ENCODE measurements at regions not wholly inside any gene's neighbourhood (a gene's known extent, or its start where the extent isn't known, plus 50 kb on each side); places are given as distances from the start of the nearest gene placed in this dataset.

- H3K27me3 ChIP-seq (ENCODE audit: control insufficient read depth in 1 of 2, insufficient read depth in 1 of 2, low read length in 2 of 2), result peaks cover 3 to 18% of the 10 kb centered on the region in 2 experiments
- no peak overlapping the region for H2AK5ac ChIP-seq (ENCODE audit: low read length, severe bottlenecking)
- no peak overlapping the region for H3K4me2 ChIP-seq (ENCODE audit: low read length, poor library complexity, severe bottlenecking)
- H3K4ac ChIP-seq (ENCODE audit: low read depth in 1 of 2, low read length in 2 of 2), result no peak overlapping the region
- no peaks in the 10 kb centered on the region for H3K36me3 ChIP-seq (ENCODE audit: control insufficient read depth in 1 of 2, insufficient read depth in 2 of 2, low read depth in 1 of 2, low read length in 2 of 2)
- no peak overlapping the region for H4K8ac ChIP-seq (ENCODE audit: low read length)
- H3K18ac ChIP-seq (ENCODE audit: low read depth in 1 of 2, low read length in 2 of 2), result no peak overlapping the region
- DNase-seq, result no peak
- H3K14ac ChIP-seq (ENCODE audit: low read length in 2 of 2), result no peak overlapping the region
- H3K9ac ChIP-seq (ENCODE audit: low read length), result no peak overlapping the region
- 60% methylated on average over 3 of the region's 3 CpGs for WGBS
- no peaks in the 10 kb centered on the region for H3K9me3 ChIP-seq (ENCODE audit: control insufficient read depth, low read length)
- no peak overlapping the region for H2AFZ ChIP-seq (ENCODE audit: low read depth, low read length)
- H3K79me1 ChIP-seq (replicated peaks; ENCODE audit: low read length, poor library complexity, severe bottlenecking), result no peaks in the 10 kb centered on the region
- H3K23ac ChIP-seq (ENCODE audit: low read length in 2 of 2), result no peak overlapping the region
- H2BK15ac ChIP-seq (ENCODE audit: low read depth, poor library complexity, severe bottlenecking), result no peak overlapping the region
- no peak overlapping the region for H3K4me3 ChIP-seq (ENCODE audit: insufficient read depth in 1 of 2, low read depth in 1 of 2, low read length in 2 of 2)
- no peak overlapping the region for H2BK120ac ChIP-seq (ENCODE audit: low read depth, low read length)
- H3K4me1 ChIP-seq (ENCODE audit: control insufficient read depth, insufficient read depth, low read depth, low read length), result peaks cover 2% of the 10 kb centered on the region
- no peak overlapping the region for H2BK5ac ChIP-seq (ENCODE audit: low read depth, low read length, poor library complexity, severe bottlenecking)
- H4K91ac ChIP-seq (ENCODE audit: low read length), result no peak overlapping the region
- H3K27ac ChIP-seq (ENCODE audit: low read length, poor library complexity, severe bottlenecking), result no peak overlapping the region
- H2BK12ac ChIP-seq (ENCODE audit: low read length in 2 of 2), result no peak overlapping the region
Observed at GRCh38 chr7:67486401-67486800, 489.8 kb downstream of the TYW1 start.

GRCh38 chr7:67487316-67487715, 490.7 kb downstream of the TYW1 start:
- no peak overlapping the region for H2AFZ ChIP-seq (ENCODE audit: low read depth, low read length)
- no peak overlapping the region for H4K91ac ChIP-seq (ENCODE audit: low read length)
- H2AK5ac ChIP-seq (ENCODE audit: low read length, severe bottlenecking), result no peak overlapping the region
- H3K18ac ChIP-seq (ENCODE audit: low read depth in 1 of 2, low read length in 2 of 2), result no peak overlapping the region
- H2BK12ac ChIP-seq (ENCODE audit: low read length in 2 of 2), result no peak overlapping the region
- no peak for DNase-seq
- no peak overlapping the region for H3K9ac ChIP-seq (ENCODE audit: low read length)
- peaks cover 2% of the 10 kb centered on the region for H3K4me1 ChIP-seq (ENCODE audit: control insufficient read depth, insufficient read depth, low read depth, low read length)
- no peaks in the 10 kb centered on the region for H3K36me3 ChIP-seq (ENCODE audit: control insufficient read depth in 1 of 2, insufficient read depth in 2 of 2, low read depth in 1 of 2, low read length in 2 of 2)
- H3K4me2 ChIP-seq (ENCODE audit: low read length, poor library complexity, severe bottlenecking), result no peak overlapping the region
- WGBS, result 78% methylated on average over 5 of the region's 7 CpGs
- no peaks in the 10 kb centered on the region for H3K9me3 ChIP-seq (ENCODE audit: control insufficient read depth, low read length)
- no peak overlapping the region for H3K4me3 ChIP-seq (ENCODE audit: insufficient read depth in 1 of 2, low read depth in 1 of 2, low read length in 2 of 2)
- H4K8ac ChIP-seq (ENCODE audit: low read length), result no peak overlapping the region
- H3K4ac ChIP-seq (ENCODE audit: low read depth in 1 of 2, low read length in 2 of 2), result no peak overlapping the region
- H3K79me1 ChIP-seq (replicated peaks; ENCODE audit: low read length, poor library complexity, severe bottlenecking), result no peaks in the 10 kb centered on the region
- H3K27me3 ChIP-seq (ENCODE audit: control insufficient read depth in 1 of 2, insufficient read depth in 1 of 2, low read length in 2 of 2), result peaks cover 3 to 16% of the 10 kb centered on the region in 2 experiments
- no peak overlapping the region for H2BK5ac ChIP-seq (ENCODE audit: low read depth, low read length, poor library complexity, severe bottlenecking)
- no peak overlapping the region for H3K23ac ChIP-seq (ENCODE audit: low read length in 2 of 2)
- H3K14ac ChIP-seq (ENCODE audit: low read length in 2 of 2), result no peak overlapping the region
- no peak overlapping the region for H3K27ac ChIP-seq (ENCODE audit: low read length, poor library complexity, severe bottlenecking)
- H2BK15ac ChIP-seq (ENCODE audit: low read depth, poor library complexity, severe bottlenecking), result no peak overlapping the region
- H2BK120ac ChIP-seq (ENCODE audit: low read depth, low read length), result no peak overlapping the region

- no peak overlapping the region for H3K4me3 ChIP-seq (ENCODE audit: insufficient read depth in 1 of 2, low read depth in 1 of 2, low read length in 2 of 2)
- H4K8ac ChIP-seq (ENCODE audit: low read length), result no peak overlapping the region
- no peak overlapping the region for H2AK5ac ChIP-seq (ENCODE audit: low read length, severe bottlenecking)
- WGBS, result 84% methylated on average over 5 of the region's 5 CpGs
- no peak overlapping the region for H4K91ac ChIP-seq (ENCODE audit: low read length)
- H3K27ac ChIP-seq (ENCODE audit: low read length, poor library complexity, severe bottlenecking), result no peak overlapping the region
- H3K4me1 ChIP-seq (ENCODE audit: control insufficient read depth, insufficient read depth, low read depth, low read length), result no peaks in the 10 kb centered on the region
- H2BK12ac ChIP-seq (ENCODE audit: low read length in 2 of 2), result no peak overlapping the region
- H3K27me3 ChIP-seq (ENCODE audit: control insufficient read depth in 1 of 2, insufficient read depth in 1 of 2, low read length in 2 of 2), result peaks cover 0 to 7% of the 10 kb centered on the region in 2 experiments
- H2AFZ ChIP-seq (ENCODE audit: low read depth, low read length), result no peak overlapping the region
- H3K14ac ChIP-seq (ENCODE audit: low read length in 2 of 2), result no peak overlapping the region
- no peak overlapping the region for H3K9ac ChIP-seq (ENCODE audit: low read length)
- no peak overlapping the region for H3K4ac ChIP-seq (ENCODE audit: low read depth in 1 of 2, low read length in 2 of 2)
- H3K79me1 ChIP-seq (replicated peaks; ENCODE audit: low read length, poor library complexity, severe bottlenecking), result no peaks in the 10 kb centered on the region
- no peaks in the 10 kb centered on the region for H3K36me3 ChIP-seq (ENCODE audit: control insufficient read depth in 1 of 2, insufficient read depth in 2 of 2, low read depth in 1 of 2, low read length in 2 of 2)
- no peak overlapping the region for H3K18ac ChIP-seq (ENCODE audit: low read depth in 1 of 2, low read length in 2 of 2)
- no peak overlapping the region for H2BK120ac ChIP-seq (ENCODE audit: low read depth, low read length)
- H2BK15ac ChIP-seq (ENCODE audit: low read depth, poor library complexity, severe bottlenecking), result no peak overlapping the region
- no peak for DNase-seq
- H3K4me2 ChIP-seq (ENCODE audit: low read length, poor library complexity, severe bottlenecking), result no peak overlapping the region
- H3K23ac ChIP-seq (ENCODE audit: low read length in 2 of 2), result no peak overlapping the region
- H2BK5ac ChIP-seq (ENCODE audit: low read depth, low read length, poor library complexity, severe bottlenecking), result no peak overlapping the region
- H3K9me3 ChIP-seq (ENCODE audit: control insufficient read depth, low read length), result no peaks in the 10 kb centered on the region
Observed at GRCh38 chr7:67489881-67490280, 493.2 kb downstream of the TYW1 start.

- no peak overlapping the region for H2BK5ac ChIP-seq (ENCODE audit: low read depth, low read length, poor library complexity, severe bottlenecking)
- DNase-seq, result no peak
Observed at GRCh38 chr7:67493366-67493765, 496.7 kb downstream of the TYW1 start.

More at GRCh38 chr7:67493366-67493765, 496.7 kb downstream of the TYW1 start:
- Histone ChIP-seq H3K27ac (ENCODE audit: low read length, poor library complexity, severe bottlenecking) (no peak overlapping the region), H3K4me1 (ENCODE audit: control insufficient read depth, insufficient read depth, low read depth, low read length) (no peaks in the 10 kb centered on the region), H3K9ac (ENCODE audit: low read length) (no peak overlapping the region), H2AK5ac (ENCODE audit: low read length, severe bottlenecking) (no peak overlapping the region), H2AFZ (ENCODE audit: low read depth, low read length) (no peak overlapping the region), H3K4me3 (ENCODE audit: insufficient read depth in 1 of 2, low read depth in 1 of 2, low read length in 2 of 2) (no peak overlapping the region), H3K23ac (ENCODE audit: low read length in 2 of 2) (no peak overlapping the region), H3K79me1 (replicated peaks; ENCODE audit: low read length, poor library complexity, severe bottlenecking) (no peaks in the 10 kb centered on the region), H3K36me3 (ENCODE audit: control insufficient read depth in 1 of 2, insufficient read depth in 2 of 2, low read depth in 1 of 2, low read length in 2 of 2) (no peaks in the 10 kb centered on the region), H2BK12ac (ENCODE audit: low read length in 2 of 2) (no peak overlapping the region), H3K9me3 (ENCODE audit: control insufficient read depth, low read length) (no peaks in the 10 kb centered on the region), H3K27me3 (ENCODE audit: control insufficient read depth in 1 of 2, insufficient read depth in 1 of 2, low read length in 2 of 2) (no peaks in the 10 kb centered on the region), H3K18ac (ENCODE audit: low read depth in 1 of 2, low read length in 2 of 2) (no peak overlapping the region), H3K4ac (ENCODE audit: low read depth in 1 of 2, low read length in 2 of 2) (no peak overlapping the region), H4K8ac (ENCODE audit: low read length) (no peak overlapping the region), H2BK15ac (ENCODE audit: low read depth, poor library complexity, severe bottlenecking) (no peak overlapping the region), H2BK120ac (ENCODE audit: low read depth, low read length) (no peak overlapping the region), H3K14ac (ENCODE audit: low read length in 2 of 2) (no peak overlapping the region), H3K4me2 (ENCODE audit: low read length, poor library complexity, severe bottlenecking) (no peak overlapping the region), H4K91ac (ENCODE audit: low read length) (no peak overlapping the region)
- WGBS, result 81% methylated on average over 7 of the region's 8 CpGs
